Left ventricle myocardium inferior (tissue), 1 donor: ENCODE measurements at regions not wholly inside any gene's neighbourhood (a gene's known extent, or its start where the extent isn't known, plus 50 kb on each side); places are given as distances from the start of the nearest gene placed in this dataset.

Experiments
- DNase-seq: peaks from one replicate; pipeline ENCODE4 v3.0.0-alpha.2; 2020
- H3K27ac ChIP-seq: fragments of 200-600 bp; replicated peaks from 2 replicates; pipeline ENCODE4 v1.8.0; 2021
- H3K27me3 ChIP-seq: fragments of 200-600 bp; 2 replicates; pipeline ENCODE4 v1.8.0; 2021; ENCODE audit warnings: low read depth
- H3K36me3 ChIP-seq: fragments of 200-600 bp; 2 replicates; pipeline ENCODE4 v1.8.0; 2021
- H3K4me1 ChIP-seq: fragments of 200-600 bp; 2 replicates; pipeline ENCODE4 v1.8.0; 2021
- H3K4me3 ChIP-seq: fragments of 200-600 bp; 2 replicates; pipeline ENCODE4 v1.8.0; 2021; ENCODE audit warnings: mild to moderate bottlenecking, moderate library complexity
- H3K9me3 ChIP-seq: fragments of 200-600 bp; replicated peaks from 2 replicates; pipeline ENCODE4 v1.8.0; 2021
- CTCF ChIP-seq: fragments of 200-600 bp; IDR thresholded peaks from 2 replicates; pipeline ENCODE4 v1.8.0; 2021; ENCODE audit warnings: antibody characterized with exemption, mild to moderate bottlenecking, borderline replicate concordance
- intact Hi-C: fragments of 100-400 bp; cut with micrococcal nuclease; formaldehyde crosslinking; loops from one replicate; pipeline ENCODE4 v1.11.0; 2022
- donor health status: DM: no; HTN: yes; CAD: no; lungs with severe emphysema.

- no peak for DNase-seq
- Histone ChIP-seq H3K36me3 (no peaks in the 10 kb centered on the region), H3K9me3 (no peaks in the 10 kb centered on the region), H3K27ac (no peak overlapping the region), H3K27me3 (peaks cover 73% of the 10 kb centered on the region), H3K4me1 (no peaks in the 10 kb centered on the region), H3K4me3 (no peak overlapping the region)
- intact Hi-C loops: no loop called here
- no peak for TF ChIP-seq CTCF
Measured at GRCh38 chr17:56708220-56708558, 114.7 kb downstream of the NOG start.

GRCh38 chr17:56708670-56709410, 115.3 kb downstream of the NOG start:
- DNase-seq: no peak
- H3K4me1 ChIP-seq: no peaks in the 10 kb centered on the region
- peaks cover 67% of the 10 kb centered on the region for H3K27me3 ChIP-seq
- H3K27ac ChIP-seq: no peak overlapping the region
- no peak for TF ChIP-seq CTCF
- H3K9me3 ChIP-seq: no peaks in the 10 kb centered on the region
- H3K36me3 ChIP-seq: no peaks in the 10 kb centered on the region
- intact Hi-C loops: no loop called here
- no peak overlapping the region for H3K4me3 ChIP-seq

- intact Hi-C loops: no loop called here
- Histone ChIP-seq H3K36me3 (no peaks in the 10 kb centered on the region), H3K9me3 (no peaks in the 10 kb centered on the region), H3K4me3 (no peak overlapping the region), H3K27ac (no peak overlapping the region), H3K4me1 (no peaks in the 10 kb centered on the region), H3K27me3 (peaks cover 45% of the 10 kb centered on the region)
- no peak for DNase-seq
- no peak for TF ChIP-seq CTCF
Measured at GRCh38 chr17:56710986-56711385, 117.5 kb downstream of the NOG start.

- Histone ChIP-seq H3K4me3 (no peak overlapping the region), H3K27me3 (peaks cover 34% of the 10 kb centered on the region), H3K9me3 (no peaks in the 10 kb centered on the region), H3K36me3 (no peaks in the 10 kb centered on the region), H3K4me1 (no peaks in the 10 kb centered on the region), H3K27ac (no peak overlapping the region)
- peak; percentile 87 for TF ChIP-seq CTCF
- peak; percentile 66 for DNase-seq
- intact Hi-C loops: loop anchor here (5.0 kb wide), 1 partner anchor 123 kb away; the partner anchor contains the start of gene NOG
Measured at GRCh38 chr17:56715613-56716357, 117.9 kb downstream of the C17orf67 start.

- peaks cover 31% of the 10 kb centered on the region for H3K27me3 ChIP-seq
- TF ChIP-seq CTCF: no peak
- intact Hi-C loops: loop anchor here (5.0 kb wide), 1 partner anchor 125 kb away; the partner anchor contains the start of gene NOG
- H3K36me3 ChIP-seq: no peaks in the 10 kb centered on the region
- DNase-seq: no peak
- H3K4me1 ChIP-seq: no peaks in the 10 kb centered on the region
- H3K27ac ChIP-seq: no peak overlapping the region
- no peak overlapping the region for H3K4me3 ChIP-seq
- H3K9me3 ChIP-seq: no peaks in the 10 kb centered on the region
Measured at GRCh38 chr17:56717471-56717870, 116.2 kb downstream of the C17orf67 start.
